Retina (tissue), 1 donor: ENCODE measurements at regions not wholly inside any gene's neighbourhood (a gene's known extent, or its start where the extent isn't known, plus 50 kb on each side); places are given as distances from the start of the nearest gene placed in this dataset.

Experiments used
- DNase-seq: peaks from one replicate; pipeline ENCODE4 v3.0.0-alpha.2; 2016

GRCh38 chr7:86970986-86971385 lies 88.5 kb downstream of the ELAPOR2 start:
- no peak for DNase-seq

DNA sequence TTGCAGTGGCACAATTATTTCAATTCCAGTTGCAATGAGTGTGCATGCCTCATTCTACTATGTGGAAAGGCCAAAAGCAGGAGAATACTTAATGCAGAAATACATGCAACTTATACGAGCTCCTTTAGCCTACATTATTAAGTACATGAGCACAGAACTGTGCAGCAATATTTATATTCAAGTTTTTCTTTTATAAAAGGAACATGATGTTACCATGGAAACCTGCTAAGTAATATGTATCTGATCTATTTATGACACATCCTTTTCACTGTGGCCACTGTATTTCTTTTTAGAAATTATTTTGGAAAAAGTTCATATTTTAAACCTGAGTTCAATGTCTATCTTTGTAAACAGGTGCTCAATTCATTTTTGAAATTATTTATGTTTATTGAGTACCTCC lies 88.9 kb downstream of the ELAPOR2 start:
- no peak for DNase-seq

GRCh38 chr7:86969865-86970264 lies 89.6 kb downstream of the ELAPOR2 start:
- DNase-seq = no peak

DNA sequence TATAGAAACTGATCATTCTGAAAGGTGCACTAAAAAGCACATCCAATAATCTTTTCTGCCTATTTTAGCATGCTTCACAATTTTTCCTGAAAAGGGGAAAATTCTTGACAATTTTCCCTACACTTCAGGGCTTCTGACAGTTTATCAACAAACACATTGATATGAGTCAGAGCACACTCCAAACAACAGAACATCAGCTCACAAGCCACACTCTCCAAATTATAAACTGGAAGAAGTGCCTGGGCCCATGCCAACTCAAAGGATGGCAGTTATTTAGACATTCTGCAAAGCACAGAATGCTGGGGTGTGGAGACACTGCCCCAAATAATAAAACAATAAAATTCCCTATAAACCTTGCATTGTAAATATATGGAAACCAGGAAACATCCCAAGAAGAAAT lies 90.8 kb downstream of the ELAPOR2 start:
- DNase-seq = no peak

DNA sequence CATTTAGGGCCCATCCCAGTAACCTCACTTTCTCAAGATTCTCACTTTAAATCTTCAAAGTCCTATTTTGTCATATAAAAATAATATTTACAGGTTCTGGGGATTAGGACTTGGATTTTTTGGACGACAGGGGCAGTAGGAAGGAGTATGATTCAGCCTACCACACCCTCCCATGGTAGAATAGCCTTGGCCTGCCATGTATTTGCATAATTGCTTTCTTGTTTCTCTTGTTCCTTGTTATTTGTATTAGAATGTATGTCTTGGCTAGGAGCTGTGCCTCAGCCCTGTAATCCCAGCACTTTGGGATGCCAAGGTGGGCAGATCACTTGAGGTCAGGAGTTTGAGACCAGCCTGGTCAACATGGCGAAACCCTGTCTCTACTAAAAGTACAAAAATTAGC lies 92.5 kb downstream of the ELAPOR2 start:
- no peak for DNase-seq

- no peak for DNase-seq
These were observed 93.7 kb downstream of the ELAPOR2 start for GRCh38 chr7:86965727-86966120.

DNA sequence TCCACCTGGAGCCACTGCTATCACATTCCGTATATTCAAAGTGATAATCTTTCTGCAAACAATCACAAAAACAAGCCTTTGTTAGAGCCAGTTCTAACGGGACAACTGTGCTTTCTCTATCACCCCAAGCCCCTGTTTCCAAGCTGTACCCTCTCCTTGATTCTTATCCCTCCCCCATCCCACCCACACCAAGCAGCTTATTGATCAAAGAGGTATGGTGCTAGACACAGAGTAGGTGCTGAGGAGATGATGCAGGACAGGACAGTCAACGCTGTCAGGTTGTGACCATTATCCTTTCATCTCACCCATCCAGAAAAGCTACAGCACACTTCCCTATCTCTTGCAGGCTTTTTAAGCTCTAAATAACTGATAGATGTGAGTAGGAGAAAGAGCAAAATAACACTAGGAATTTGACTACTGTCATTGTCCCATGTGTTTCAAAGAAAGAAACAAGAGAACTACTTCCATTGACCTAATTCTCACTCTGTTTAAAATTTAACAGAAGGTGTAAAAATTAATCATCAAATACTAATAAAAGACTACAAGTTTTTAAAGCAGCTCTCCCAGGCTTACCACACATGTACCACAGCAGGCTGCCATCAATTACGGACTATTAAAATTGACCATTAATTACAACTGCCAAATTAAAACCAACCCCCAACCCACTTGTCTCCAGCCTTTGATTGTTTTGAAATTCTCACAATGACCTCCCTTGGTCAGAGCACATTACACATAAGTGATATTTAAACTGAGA lies 94.3 kb downstream of the ELAPOR2 start:
- peak; percentile 24 for DNase-seq

DNA sequence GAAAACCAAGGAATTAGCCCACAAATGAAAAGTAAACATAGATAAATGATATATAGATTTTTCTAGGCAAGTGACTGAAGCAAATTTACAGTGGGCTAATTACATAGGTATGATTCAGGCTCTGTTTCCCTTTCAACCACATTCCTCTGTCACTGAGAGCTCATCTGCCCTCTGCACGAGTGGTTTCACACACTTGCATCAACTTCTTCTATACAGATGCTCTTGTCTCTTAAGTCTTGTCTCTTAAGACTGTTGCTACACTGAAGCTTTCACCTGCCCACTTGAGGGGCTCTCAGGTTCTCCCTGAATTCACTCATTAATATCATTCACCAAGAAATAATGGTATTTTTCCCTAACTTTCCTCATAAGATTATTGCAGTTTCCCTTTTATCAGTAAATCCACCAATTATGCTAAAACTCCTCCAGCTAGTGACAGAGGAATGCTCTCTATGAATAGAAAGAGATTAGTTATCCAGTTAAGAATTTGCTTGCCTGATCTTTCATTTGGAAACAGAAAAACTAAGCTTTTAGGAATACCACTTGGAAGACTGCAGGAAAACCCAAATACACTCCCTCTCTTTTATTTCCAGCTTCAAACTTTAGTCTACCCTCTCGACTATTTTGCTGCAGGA lies 95.7 kb downstream of the ELAPOR2 start:
- no peak for DNase-seq

DNA sequence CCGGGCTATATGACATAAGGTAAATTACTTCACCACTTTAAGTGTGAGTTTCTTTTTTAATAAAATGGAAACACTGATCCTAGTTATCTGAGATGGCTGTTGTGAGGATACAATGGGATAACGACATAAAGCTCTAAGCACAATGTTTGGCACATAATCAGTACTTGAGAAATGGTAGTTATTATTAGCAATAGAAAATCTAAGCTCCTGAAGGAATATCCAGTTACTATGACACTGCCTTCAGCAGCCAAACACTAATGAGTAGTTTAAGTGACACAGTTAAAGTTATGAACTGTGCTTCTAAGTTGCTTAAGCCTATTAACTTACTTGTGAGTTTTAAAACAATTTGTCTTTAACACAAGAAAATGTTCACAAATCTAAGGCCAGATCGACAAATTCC lies 96.8 kb downstream of the ELAPOR2 start:
- DNase-seq = no peak

DNA sequence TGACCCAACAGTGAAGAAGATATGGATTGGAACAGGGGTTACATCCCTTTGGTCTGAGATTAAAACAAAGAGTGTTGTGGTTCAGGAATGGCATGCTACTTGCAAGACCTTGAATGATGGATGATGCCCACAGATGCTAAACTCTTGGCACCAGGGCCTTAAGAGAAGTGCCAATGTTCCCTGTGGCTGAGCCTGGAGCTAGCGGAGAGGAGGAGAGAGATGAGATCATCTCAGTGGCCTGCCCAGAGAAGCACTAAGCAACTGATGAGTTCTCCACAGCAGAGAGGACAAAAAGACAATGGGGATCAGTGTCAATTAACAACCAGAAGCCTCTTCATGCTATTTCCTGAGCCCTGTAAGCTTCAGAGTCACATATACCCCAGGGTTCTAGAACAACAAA lies 97.8 kb downstream of the ELAPOR2 start:
- DNase-seq = no peak

GRCh38 chr7:86958380-86958779 lies 101.1 kb downstream of the ELAPOR2 start:
- no peak for DNase-seq

GRCh38 chr7:86956567-86956966 lies 102.9 kb downstream of the ELAPOR2 start:
- no peak for DNase-seq

DNA sequence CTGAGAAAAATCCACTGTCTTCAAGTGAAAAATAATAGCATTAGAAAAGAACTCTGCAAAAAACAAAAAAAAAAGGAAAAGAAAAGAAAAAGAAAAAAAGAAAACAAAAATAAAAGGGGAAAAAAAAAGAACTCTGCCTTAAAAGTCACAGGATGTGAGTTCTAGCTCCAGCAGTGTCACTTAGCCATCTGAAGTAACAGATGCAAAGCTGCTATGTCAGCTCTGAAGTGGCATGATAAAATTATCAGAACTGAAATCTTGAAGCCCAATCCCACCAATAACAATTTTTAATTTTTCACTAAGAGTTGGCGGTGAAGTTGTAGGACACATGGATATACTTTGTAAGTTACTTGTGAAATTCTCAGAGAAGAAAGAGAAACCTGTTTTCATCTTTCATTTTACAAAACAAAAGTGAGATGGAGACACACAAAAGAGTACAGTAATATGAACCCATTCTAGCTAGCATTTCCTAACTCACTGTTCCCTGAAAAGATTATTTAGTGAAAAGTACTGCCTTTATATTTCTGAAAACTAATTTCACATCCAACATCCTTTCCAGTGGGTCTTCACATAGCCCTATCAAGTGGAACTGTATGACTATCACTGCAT lies 103.5 kb downstream of the ELAPOR2 start:
- DNase-seq = no peak

GRCh38 chr7:86954971-86955370 lies 104.5 kb downstream of the ELAPOR2 start:
- no peak for DNase-seq

DNA sequence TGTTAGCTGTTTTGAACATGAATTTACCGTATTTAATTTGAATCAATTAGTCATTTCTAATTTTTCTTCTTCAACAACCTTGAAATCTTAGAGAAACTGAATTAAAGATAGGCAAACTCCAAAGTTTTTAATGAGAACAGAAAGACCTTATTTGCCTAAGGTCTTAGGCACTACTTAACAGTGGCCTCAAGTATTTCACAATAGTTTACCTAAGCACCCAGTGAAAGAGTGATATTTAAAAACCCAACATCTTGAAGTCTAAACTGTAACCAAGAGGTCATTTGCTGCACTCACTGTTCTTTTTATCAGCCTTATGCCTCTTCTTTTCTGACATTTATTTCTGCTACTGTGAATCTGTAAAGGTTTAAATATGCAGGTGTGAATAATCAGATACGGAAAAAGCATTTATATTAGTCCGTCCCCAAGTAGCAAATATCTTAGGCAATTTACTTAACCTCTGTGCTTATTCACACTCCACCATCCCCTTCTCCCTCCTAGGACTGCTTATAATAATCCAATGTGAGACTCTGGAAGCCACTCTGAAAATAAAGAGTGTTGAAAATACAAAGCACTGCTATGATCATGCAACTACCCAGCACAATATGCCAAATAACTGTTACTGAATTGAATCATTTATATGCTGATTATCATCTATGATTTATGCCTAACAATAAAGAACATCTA lies 105.7 kb downstream of the ELAPOR2 start:
- no peak for DNase-seq

GRCh38 chr7:86953219-86953618 lies 106.2 kb downstream of the ELAPOR2 start:
- DNase-seq = no peak

GRCh38 chr7:86951895-86952294 lies 107.6 kb downstream of the ELAPOR2 start:
- no peak for DNase-seq

DNA sequence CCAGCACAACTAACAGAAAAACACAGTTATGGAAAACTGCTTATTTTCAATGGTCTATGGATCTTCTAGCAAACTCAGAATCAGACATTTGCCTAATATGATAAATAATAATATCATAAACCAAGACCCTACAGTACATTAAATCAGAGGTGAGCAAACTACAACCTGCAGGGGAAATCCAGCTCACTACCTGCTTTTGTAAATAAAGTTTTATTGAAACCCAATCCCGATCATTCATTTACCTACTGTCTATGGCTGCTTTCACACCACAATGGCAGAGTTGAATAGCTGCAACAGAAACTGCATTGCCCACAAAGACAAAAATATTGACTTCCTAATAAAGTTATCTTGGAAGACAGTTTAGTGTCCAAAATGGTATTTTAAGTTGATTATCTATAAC lies 108.5 kb downstream of the ELAPOR2 start:
- no peak for DNase-seq

DNA sequence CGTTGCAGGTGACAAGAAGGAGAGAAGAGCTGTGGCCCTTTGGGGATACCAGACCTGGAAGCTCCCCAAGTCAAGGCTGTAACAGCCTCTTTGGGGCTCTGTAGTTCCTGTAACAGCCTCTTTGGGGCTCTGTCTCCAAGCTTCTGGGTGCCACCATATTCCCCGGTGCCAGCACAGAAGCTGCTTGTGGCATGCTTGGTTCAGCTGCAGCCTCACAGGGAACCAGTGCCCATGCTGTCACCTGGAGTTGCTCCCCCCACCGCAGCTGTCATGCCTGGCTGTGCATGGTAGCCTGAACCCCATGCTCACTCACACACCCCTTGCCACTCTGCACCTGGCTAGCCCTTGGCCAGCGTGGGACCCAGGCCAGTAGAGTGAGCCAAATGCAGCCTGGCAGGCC lies 109.1 kb downstream of the ELAPOR2 start:
- DNase-seq = no peak

DNA sequence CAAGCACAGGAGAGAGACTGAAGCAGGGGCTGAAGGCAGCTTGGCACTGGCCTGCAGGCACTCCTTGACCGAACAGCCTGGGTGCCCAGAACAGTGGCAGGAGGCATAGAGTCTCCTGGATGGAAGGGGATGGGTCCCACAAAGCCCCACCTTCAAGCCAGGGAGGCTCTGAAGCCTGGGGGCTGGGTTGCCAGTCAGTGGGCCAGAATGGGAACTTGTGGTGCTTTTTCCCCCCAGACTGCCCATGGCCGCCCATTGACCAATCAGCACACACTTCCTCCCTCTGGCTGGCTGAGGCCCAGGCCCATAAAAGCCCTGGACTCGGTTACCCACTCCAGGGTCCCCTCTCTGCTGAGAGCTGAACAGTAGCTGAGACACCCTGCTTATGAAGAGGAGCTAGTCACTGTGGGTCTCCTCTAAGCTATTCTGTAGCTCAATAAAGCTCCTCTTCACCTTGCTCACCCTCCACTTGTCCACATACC lies 109.6 kb downstream of the ELAPOR2 start:
- no peak for DNase-seq

GRCh38 chr7:86949052-86949778 lies 110.2 kb downstream of the ELAPOR2 start:
- DNase-seq = no peak

DNA sequence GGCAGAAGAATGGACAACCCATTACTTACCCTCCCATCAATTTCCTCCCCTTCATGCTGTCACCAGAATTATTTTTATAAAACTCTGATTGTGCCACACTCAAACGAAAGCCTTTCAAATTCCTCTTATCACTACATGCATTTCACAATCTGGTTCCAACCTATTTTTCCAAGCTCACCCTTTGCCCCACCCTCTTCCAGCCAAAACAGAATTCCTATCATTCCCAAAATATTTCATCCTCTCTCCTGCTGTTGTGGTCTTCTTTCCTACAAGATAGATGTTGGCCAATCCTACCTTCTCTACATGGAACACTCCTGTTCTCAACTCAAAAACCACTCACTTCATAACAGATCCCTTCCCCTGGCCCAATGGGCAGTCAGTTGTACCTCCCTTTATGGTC lies 111.5 kb downstream of the ELAPOR2 start:
- no peak for DNase-seq

GRCh38 chr7:86943447-86943846 lies 116.0 kb downstream of the ELAPOR2 start:
- no peak for DNase-seq
